GM12891 (cell line): ENCODE measurements at regions not wholly inside any gene's neighbourhood (a gene's known extent, or its start where the extent isn't known, plus 50 kb on each side); places are given as distances from the start of the nearest gene placed in this dataset.
A peak's percentile ranks its signal among the peaks of the same experiment; 100 is the strongest.

Experiments used
- DNase-seq: peaks from one replicate; pipeline ENCODE4 v3.0.0; 2011; ENCODE audit warnings: low spot score; ENCODE audit not compliant: insufficient read length
- FAIRE-seq: peaks from 2 replicates; lab custom pipeline; 2011; peaks lifted over from hg19 to GRCh38; lab: Jason Lieb, UNC
- PAX5 ChIP-seq: IDR thresholded peaks from 2 replicates; pipeline ENCODE4 v1.6.1; 2011; ENCODE audit warnings: low read length, moderate library complexity, mild to moderate bottlenecking; ENCODE audit not compliant: insufficient read depth, severe bottlenecking
- POLR2A ChIP-seq: IDR thresholded peaks from 2 replicates; pipeline ENCODE4 v1.6.1; 2011; ENCODE audit warnings: low read depth, low read length, control low read depth
- POLR2AphosphoS5 ChIP-seq: IDR thresholded peaks from 2 replicates; pipeline ENCODE4 v1.6.1; 2011; ENCODE audit warnings: low read depth, low read length, control low read depth
- POU2F2 ChIP-seq: IDR thresholded peaks from 2 replicates; pipeline ENCODE4 v1.6.1; 2011; ENCODE audit warnings: low read depth, mild to moderate bottlenecking, control low read depth, low read length, moderate library complexity
- SPI1 ChIP-seq: IDR thresholded peaks from 2 replicates; pipeline ENCODE4 v1.6.1; 2011; ENCODE audit warnings: low read depth, low read length, control low read depth
- TAF1 ChIP-seq: IDR thresholded peaks from 2 replicates; pipeline ENCODE4 v1.6.1; 2011; ENCODE audit warnings: low read depth, low read length, control low read depth

- DNase-seq: no peak
- TF ChIP-seq POLR2AphosphoS5 (no peak), POU2F2 (no peak), TAF1 (no peak), PAX5 (no peak), SPI1 (no peak), POLR2A (no peak)
- no peak for FAIRE-seq
Observed at GRCh38 chr13:72156760-72157159, 289.8 kb upstream of the DACH1 start.

- TF ChIP-seq POU2F2 (no peak), SPI1 (peak; percentile 35; the same call in 1 of the 2 replicates)
- DNase-seq: no peak
- no peak for FAIRE-seq
Observed at GRCh38 chr13:72153272-72153671, 286.3 kb upstream of the DACH1 start.

GRCh38 chr13:72151241-72151640 lies 284.2 kb upstream of the DACH1 start:
- FAIRE-seq (no peak), DNase-seq (no peak)
- TF ChIP-seq TAF1 (no peak), POLR2A (no peak), SPI1 (no peak), PAX5 (no peak), POU2F2 (no peak), POLR2AphosphoS5 (no peak)

- DNase-seq (no peak), FAIRE-seq (no peak)
- TF ChIP-seq POLR2A: no peak
- no peak for TF ChIP-seq SPI1
- no peak for TF ChIP-seq TAF1
- no peak for TF ChIP-seq POLR2AphosphoS5
- TF ChIP-seq POU2F2: no peak
- TF ChIP-seq PAX5: no peak
Observed at GRCh38 chr13:72150502-72150901, 283.5 kb upstream of the DACH1 start.

GRCh38 chr13:72149701-72150100 lies 282.7 kb upstream of the DACH1 start:
- TF ChIP-seq SPI1 (no peak), PAX5 (no peak), TAF1 (no peak), POLR2A (no peak), POLR2AphosphoS5 (no peak), POU2F2 (no peak)
- DNase-seq (no peak), FAIRE-seq (no peak)

GRCh38 chr13:72146816-72147215 lies 279.8 kb upstream of the DACH1 start:
- no peak for TF ChIP-seq SPI1
- TF ChIP-seq POU2F2: no peak
- no peak for TF ChIP-seq POLR2A
- no peak for TF ChIP-seq POLR2AphosphoS5
- no peak for TF ChIP-seq TAF1
- TF ChIP-seq PAX5: no peak

GRCh38 chr13:72145383-72145782 lies 278.4 kb upstream of the DACH1 start:
- FAIRE-seq (no peak), DNase-seq (no peak)
- TF ChIP-seq TAF1: no peak
- TF ChIP-seq POLR2AphosphoS5: no peak
- TF ChIP-seq SPI1: no peak
- TF ChIP-seq POLR2A: no peak
- TF ChIP-seq POU2F2: no peak

More at GRCh38 chr13:72146816-72147215, 279.8 kb upstream of the DACH1 start:
- FAIRE-seq: no peak
- DNase-seq: no peak

- DNase-seq (no peak), FAIRE-seq (no peak)
- no peak for TF ChIP-seq POLR2AphosphoS5
- no peak for TF ChIP-seq POU2F2
- TF ChIP-seq TAF1: no peak
- no peak for TF ChIP-seq SPI1
- no peak for TF ChIP-seq POLR2A
- no peak for TF ChIP-seq PAX5
Observed at GRCh38 chr13:72144636-72145035, 277.6 kb upstream of the DACH1 start.

- no peak for FAIRE-seq
- TF ChIP-seq POLR2AphosphoS5: no peak
- TF ChIP-seq SPI1: no peak
- TF ChIP-seq POLR2A: no peak
- TF ChIP-seq PAX5: no peak
- TF ChIP-seq TAF1: no peak
- no peak for TF ChIP-seq POU2F2
- DNase-seq: no peak
Observed at GRCh38 chr13:72141855-72142519, 275.0 kb upstream of the DACH1 start.

- no peak for FAIRE-seq
- TF ChIP-seq PAX5 (no peak), POLR2AphosphoS5 (no peak), POU2F2 (no peak), TAF1 (no peak), POLR2A (no peak), SPI1 (no peak)
- DNase-seq: no peak
Observed at GRCh38 chr13:72139192-72139591, 272.2 kb upstream of the DACH1 start.
